ENCODE measurements at regions not wholly inside any gene's neighbourhood (a gene's known extent, or its start where the extent isn't known, plus 50 kb on each side); places are given as distances from the start of the nearest gene placed in this dataset.

- TF ChIP-seq MAX (IDR thresholded peaks at IDR 0.05) (no peak), RAD21 (IDR thresholded peaks at IDR 0.05; ENCODE audit: low read depth) (no peak), TAF1 (IDR thresholded peaks at IDR 0.05; ENCODE audit: low read depth) (no peak), EGR1 (IDR thresholded peaks at IDR 0.05) (no peak), CEBPB (IDR thresholded peaks at IDR 0.05) (no peak), USF1 (IDR thresholded peaks at IDR 0.05) (no peak), ZBTB7A (IDR thresholded peaks at IDR 0.05; ENCODE audit: low read depth) (no peak), YY1 (IDR thresholded peaks at IDR 0.05; ENCODE audit: low read depth) (no peak), EP300 (IDR thresholded peaks at IDR 0.05; ENCODE audit: borderline replicate concordance) (no peak), FOXM1 (IDR thresholded peaks at IDR 0.05; ENCODE audit: borderline replicate concordance, low read depth) (no peak), CREB1 (IDR thresholded peaks at IDR 0.05; ENCODE audit: low read depth) (no peak), TEAD4 (IDR thresholded peaks at IDR 0.05) (no peak), NFIC (IDR thresholded peaks at IDR 0.05) (no peak), REST (IDR thresholded peaks at IDR 0.05; ENCODE audit: low read depth) (no peak), TCF12 (IDR thresholded peaks at IDR 0.05; ENCODE audit: low read depth) (no peak)
Observed at GRCh38 chr2:111675419-111676194, 208.4 kb downstream of the ANAPC1 start.

- TF ChIP-seq FOXM1 (IDR thresholded peaks at IDR 0.05; ENCODE audit: borderline replicate concordance, low read depth) (no peak), CREB1 (IDR thresholded peaks at IDR 0.05; ENCODE audit: low read depth) (no peak), EP300 (IDR thresholded peaks at IDR 0.05; ENCODE audit: borderline replicate concordance) (no peak), YY1 (IDR thresholded peaks at IDR 0.05; ENCODE audit: low read depth) (no peak), MAX (IDR thresholded peaks at IDR 0.05) (no peak), RAD21 (IDR thresholded peaks at IDR 0.05; ENCODE audit: low read depth) (no peak), TEAD4 (IDR thresholded peaks at IDR 0.05) (no peak), TAF1 (IDR thresholded peaks at IDR 0.05; ENCODE audit: low read depth) (no peak), ZBTB7A (IDR thresholded peaks at IDR 0.05; ENCODE audit: low read depth) (no peak), USF1 (IDR thresholded peaks at IDR 0.05) (no peak), EGR1 (IDR thresholded peaks at IDR 0.05) (no peak), REST (IDR thresholded peaks at IDR 0.05; ENCODE audit: low read depth) (no peak), NFIC (IDR thresholded peaks at IDR 0.05) (no peak), CEBPB (IDR thresholded peaks at IDR 0.05) (no peak), TCF12 (IDR thresholded peaks at IDR 0.05; ENCODE audit: low read depth) (no peak)
Observed at GRCh38 chr2:111676291-111676822, 207.6 kb downstream of the ANAPC1 start.

GRCh38 chr2:111678161-111678560, 205.8 kb downstream of the ANAPC1 start:
- no peak for TF ChIP-seq RAD21 (IDR thresholded peaks at IDR 0.05; ENCODE audit: low read depth)
- TF ChIP-seq CREB1 (IDR thresholded peaks at IDR 0.05; ENCODE audit: low read depth) = no peak
- TF ChIP-seq TEAD4 (IDR thresholded peaks at IDR 0.05) = no peak
- TF ChIP-seq FOXM1 (IDR thresholded peaks at IDR 0.05; ENCODE audit: borderline replicate concordance, low read depth) = no peak
- TF ChIP-seq NFIC (IDR thresholded peaks at IDR 0.05) = no peak
- TF ChIP-seq MAX (IDR thresholded peaks at IDR 0.05) = no peak
- TF ChIP-seq ZBTB7A (IDR thresholded peaks at IDR 0.05; ENCODE audit: low read depth) = no peak
- no peak for TF ChIP-seq TCF12 (IDR thresholded peaks at IDR 0.05; ENCODE audit: low read depth)
- TF ChIP-seq EP300 (IDR thresholded peaks at IDR 0.05; ENCODE audit: borderline replicate concordance) = no peak
- no peak for TF ChIP-seq CEBPB (IDR thresholded peaks at IDR 0.05)
- no peak for TF ChIP-seq USF1 (IDR thresholded peaks at IDR 0.05)
- no peak for TF ChIP-seq REST (IDR thresholded peaks at IDR 0.05; ENCODE audit: low read depth)
- no peak for TF ChIP-seq EGR1 (IDR thresholded peaks at IDR 0.05)
- TF ChIP-seq YY1 (IDR thresholded peaks at IDR 0.05; ENCODE audit: low read depth) = no peak
- no peak for TF ChIP-seq TAF1 (IDR thresholded peaks at IDR 0.05; ENCODE audit: low read depth)

Measured in Ishikawa (cell line).